ENCODE measurements at regions not wholly inside any gene's neighbourhood (a gene's known extent, or its start where the extent isn't known, plus 50 kb on each side); places are given as distances from the start of the nearest gene placed in this dataset.

DNA sequence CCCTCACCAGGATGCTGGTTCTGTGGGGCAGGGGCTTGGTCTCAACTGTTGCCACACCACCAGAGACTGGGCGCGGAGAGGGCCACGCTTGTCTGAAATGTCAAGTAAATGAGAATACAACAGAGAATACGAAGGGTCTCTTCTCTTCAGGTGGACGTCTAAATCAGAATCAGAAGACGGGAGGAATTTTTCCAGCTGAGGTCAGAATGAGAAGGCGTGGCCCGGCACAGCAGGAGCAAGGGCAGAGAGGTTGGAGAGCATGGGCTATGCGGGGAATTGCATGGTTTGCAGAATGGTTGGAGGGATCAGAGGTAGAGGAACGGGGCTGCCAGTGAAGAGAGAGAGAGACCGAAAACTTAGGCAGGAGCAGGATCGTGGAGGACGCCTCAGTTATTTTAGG is 337.9 kb downstream of the QKI start:
- Mint-ChIP-seq H3K36me3 (ENCODE audit: insufficient read depth in 1 of 3, low read depth in 3 of 3) (peaks cover 3 to 11% (median 4%) of the 10 kb centered on the region in 3 experiments; a peak in 5 of 7 replicates), H3K27me3 (ENCODE audit: low read depth) (peaks cover 4% of the 10 kb centered on the region), H3K4me1 (peaks cover 21 to 24% of the 10 kb centered on the region in 2 experiments), H3K27ac (no peak overlapping the region), H3K9me3 (peaks cover 3 to 12% of the 10 kb centered on the region in 2 experiments; a peak in 4 of 5 replicates), H3K4me3 (no peak overlapping the region)
- H2BK20ac ChIP-seq (ENCODE audit: low read depth, low read length, poor library complexity, severe bottlenecking), result no peak overlapping the region
- no CpG with 5 or more reads among the region's 13 CpGs for WGBS (ENCODE audit: extremely low coverage, insufficient read length, low lambda C conversion rate)
- H3K4me1 ChIP-seq (ENCODE audit: insufficient read depth, low read length), result peaks cover 2% of the 10 kb centered on the region; the same call in 1 of the 2 replicates
- H3K56ac ChIP-seq (ENCODE audit: insufficient read length, low read depth, low read length), result no peak overlapping the region
- no peak overlapping the region for H3K4me2 ChIP-seq (ENCODE audit: insufficient read depth, insufficient read length, low read length)
- no peak overlapping the region for H3K14ac ChIP-seq (ENCODE audit: insufficient read depth, low read length)
- H2BK12ac ChIP-seq (ENCODE audit: insufficient read length, low read depth, low read length), result no peak overlapping the region
- H3K23ac ChIP-seq (ENCODE audit: insufficient read length, low read depth, low read length), result no peak overlapping the region
- H2BK5ac ChIP-seq (ENCODE audit: insufficient read length, low read length), result no peak overlapping the region
- no peaks in the 10 kb centered on the region for H3K27me3 ChIP-seq (ENCODE audit: insufficient read depth, low read length)
- no peaks in the 10 kb centered on the region for H4K20me1 ChIP-seq (ENCODE audit: control insufficient read depth, insufficient read depth, insufficient read length)
- H2BK120ac ChIP-seq (ENCODE audit: low read depth, low read length, poor library complexity, severe bottlenecking), result no peak overlapping the region
- H4K8ac ChIP-seq (replicated peaks; ENCODE audit: insufficient read length, low read depth, low read length), result no peak overlapping the region
- no peak overlapping the region for H2AK5ac ChIP-seq (ENCODE audit: insufficient read length, low read length)
- H3K79me1 ChIP-seq (ENCODE audit: insufficient read depth, low read depth, low read length, poor library complexity, severe bottlenecking), result no peaks in the 10 kb centered on the region
- no peak overlapping the region for H3K9ac ChIP-seq (ENCODE audit: extremely low read depth, insufficient read length, low read length)
- H2BK15ac ChIP-seq (ENCODE audit: low read depth, low read length), result no peak overlapping the region
- H3K9me3 ChIP-seq (ENCODE audit: control insufficient read depth, low read depth, low read length), result no peaks in the 10 kb centered on the region
- H4K91ac ChIP-seq (ENCODE audit: insufficient read length, low read depth, low read length), result no peak overlapping the region
- no peak overlapping the region for H3K27ac ChIP-seq (ENCODE audit: insufficient read length, low read depth, low read length)
- no peak overlapping the region for H2AFZ ChIP-seq (ENCODE audit: low read length)
- TF ChIP-seq, protein P1, sequence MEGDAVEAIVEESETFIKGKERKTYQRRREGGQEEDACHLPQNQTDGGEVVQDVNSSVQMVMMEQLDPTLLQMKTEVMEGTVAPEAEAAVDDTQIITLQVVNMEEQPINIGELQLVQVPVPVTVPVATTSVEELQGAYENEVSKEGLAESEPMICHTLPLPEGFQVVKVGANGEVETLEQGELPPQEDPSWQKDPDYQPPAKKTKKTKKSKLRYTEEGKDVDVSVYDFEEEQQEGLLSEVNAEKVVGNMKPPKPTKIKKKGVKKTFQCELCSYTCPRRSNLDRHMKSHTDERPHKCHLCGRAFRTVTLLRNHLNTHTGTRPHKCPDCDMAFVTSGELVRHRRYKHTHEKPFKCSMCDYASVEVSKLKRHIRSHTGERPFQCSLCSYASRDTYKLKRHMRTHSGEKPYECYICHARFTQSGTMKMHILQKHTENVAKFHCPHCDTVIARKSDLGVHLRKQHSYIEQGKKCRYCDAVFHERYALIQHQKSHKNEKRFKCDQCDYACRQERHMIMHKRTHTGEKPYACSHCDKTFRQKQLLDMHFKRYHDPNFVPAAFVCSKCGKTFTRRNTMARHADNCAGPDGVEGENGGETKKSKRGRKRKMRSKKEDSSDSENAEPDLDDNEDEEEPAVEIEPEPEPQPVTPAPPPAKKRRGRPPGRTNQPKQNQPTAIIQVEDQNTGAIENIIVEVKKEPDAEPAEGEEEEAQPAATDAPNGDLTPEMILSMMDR (conservative IDR thresholded peaks at IDR 0.05), result no peak
- no peaks in the 10 kb centered on the region for H3K23me2 ChIP-seq (ENCODE audit: insufficient read length, low read depth, low read length, poor library complexity, severe bottlenecking)
- H3K18ac ChIP-seq (ENCODE audit: insufficient read length, low read depth, low read length), result no peak overlapping the region
- H3K79me2 ChIP-seq (ENCODE audit: insufficient read depth, low read length), result no peaks in the 10 kb centered on the region
- H3T11ph ChIP-seq (ENCODE audit: low read length), result no peak overlapping the region
- no peak overlapping the region for H4K5ac ChIP-seq (ENCODE audit: insufficient read length, low read depth, low read length)
- no peak for DNase-seq
- no peak overlapping the region for H3K4ac ChIP-seq (ENCODE audit: low read depth, low read length)

All from H9 (cell line).